Transverse colon (tissue), 4 donors: ENCODE measurements at regions not wholly inside any gene's neighbourhood (a gene's known extent, or its start where the extent isn't known, plus 50 kb on each side); places are given as distances from the start of the nearest gene placed in this dataset.

ENCODE experiments used
- DNase-seq: peaks from one replicate; pipeline ENCODE4 v3.0.0-alpha.2; 2019
- H3K27ac ChIP-seq, 4 donors: fragments of 200-600 bp; sonication (generic); 2 replicates each; pipeline ENCODE4 v1.5.1; 2016 to 2018; ENCODE audit warnings: inconsistent platforms in 4 of 4
- H3K27me3 ChIP-seq: fragments of 200-600 bp; sonication (generic); 2 replicates; pipeline ENCODE4 v1.5.1; 2017; ENCODE audit warnings: inconsistent platforms
- H3K36me3 ChIP-seq, 4 donors: fragments of 200-600 bp; sonication (generic); 2 replicates each; pipeline ENCODE4 v1.5.1; 2017 to 2019; ENCODE audit warnings: inconsistent platforms in 4 of 4
- H3K4me1 ChIP-seq, 4 donors: fragments of 200-600 bp; sonication (generic); 2 replicates each; pipeline ENCODE4 v1.5.1; 2017 to 2020; ENCODE audit warnings: inconsistent platforms in 4 of 4
- H3K4me3 ChIP-seq, 4 donors: fragments of 200-600 bp; sonication (generic); 1 replicate in 1 of 4; 2 replicates in 3 of 4; pipeline versions ENCODE4 v1.5.1 to v1.6.1; 2017 to 2019; ENCODE audit warnings: inconsistent platforms in 4 of 4
- H3K9me3 ChIP-seq, 2 donors: fragments of 200-600 bp; sonication (generic); 2 replicates each; pipeline ENCODE4 v1.5.1; 2017 to 2019; ENCODE audit warnings: inconsistent platforms in 2 of 2
- CTCF ChIP-seq, 5 experiments: fragments of 200-600 bp in 3 of 5; fragments of 450-650 bp in 2 of 5; sonication (generic) in 3 of 5; IDR thresholded peaks; 1 replicate in 2 of 5; 2 replicates in 3 of 5; pipeline ENCODE4 v1.5.1; 2016 to 2017; ENCODE audit warnings: antibody characterized with exemption in 5 of 5, inconsistent platforms in 3 of 5, mild to moderate bottlenecking in 2 of 5, moderate library complexity in 1 of 5
- EP300 ChIP-seq: sonication (generic); formaldehyde crosslinking; IDR thresholded peaks from one replicate; pipeline ENCODE4 v1.6.1; 2017; ENCODE audit warnings: antibody characterized with exemption, low read depth
- POLR2A ChIP-seq: fragments of 450-650 bp; IDR thresholded peaks from one replicate; pipeline ENCODE4 v1.6.1; 2016; ENCODE audit warnings: antibody characterized with exemption, mild to moderate bottlenecking, moderate library complexity
- POLR2AphosphoS5 ChIP-seq, 3 donors: sonication (generic); formaldehyde crosslinking; IDR thresholded peaks; one replicate each; pipeline ENCODE4 v1.6.1; 2016; ENCODE audit warnings: antibody characterized with exemption in 3 of 3
- WGBS, 2 donors: methylation state at CpG; one replicate each; pipeline ENCODE4 v1.1.5; 2018; ENCODE audit warnings: low coverage in 1 of 2; 5-methylcytosine and 5-hydroxymethylcytosine counted together
- in situ Hi-C, 4 donors: fragments of 200-750 bp; cut with MboI; loops; one replicate each; pipeline versions ENCODE4 v1.15.0 to v1.15.1; 2017; ENCODE audit warnings: low sequenced_read_pairs in 3 of 4, low pct_ligation_motif_present in 1 of 4, low pct_unique_long_range_greater_than_20kb in 1 of 4
- intact Hi-C: fragments of 100-400 bp; cut with DNase I; formaldehyde crosslinking; loops from one replicate; pipeline ENCODE4 v1.15.1; 2023; ENCODE audit warnings: low total_unique reads

- intact Hi-C loops, result no loop called here
- Histone ChIP-seq H3K9me3 (no peaks in the 10 kb centered on the region), H3K4me3 (no peak overlapping the region), H3K27me3 (peaks cover 3% of the 10 kb centered on the region), H3K36me3 (no peaks in the 10 kb centered on the region), H3K27ac (no peak overlapping the region), H3K4me1 (no peaks in the 10 kb centered on the region)
- DNase-seq, result no peak
- peak; percentile 22 to 45 (median 34) for TF ChIP-seq CTCF (IDR thresholded peaks at IDR 0.05)
- TF ChIP-seq POLR2A, result no peak
- in situ Hi-C loops, result no loop called here
- WGBS, 2 donors, result 37 to 51% methylated on average over 6 to 15 of the region's 17 CpGs
Observed at GRCh38 chr20:61120595-61121515, 131.2 kb upstream of the CDH4 start.

- WGBS, 2 donors, result 86 to 100% methylated on average over 1 to 8 of the region's 8 CpGs
- Histone ChIP-seq H3K36me3 (no peaks in the 10 kb centered on the region), H3K27me3 (peaks cover 3% of the 10 kb centered on the region), H3K27ac (no peak overlapping the region), H3K9me3 (no peaks in the 10 kb centered on the region), H3K4me3 (no peak overlapping the region), H3K4me1 (no peaks in the 10 kb centered on the region)
- intact Hi-C loops, result no loop called here
- DNase-seq, result no peak
- in situ Hi-C loops, result no loop called here
- TF ChIP-seq POLR2A (no peak), POLR2AphosphoS5 (IDR thresholded peaks at IDR 0.05) (no peak), CTCF (IDR thresholded peaks at IDR 0.05) (no peak), EP300 (no peak)
Observed at GRCh38 chr20:61121661-61122060, 130.4 kb upstream of the CDH4 start.

GRCh38 chr20:61123286-61123685 is 128.8 kb upstream of the CDH4 start:
- no peaks in the 10 kb centered on the region for H3K9me3 ChIP-seq
- intact Hi-C loops (no loop called here), in situ Hi-C loops (no loop called here)
- TF ChIP-seq EP300, result no peak
- no peak for TF ChIP-seq POLR2AphosphoS5 (IDR thresholded peaks at IDR 0.05)
- no peak for TF ChIP-seq POLR2A
- no peak for TF ChIP-seq CTCF (IDR thresholded peaks at IDR 0.05)
- H3K27ac ChIP-seq, result no peak overlapping the region
- no peak for DNase-seq
- WGBS, 2 donors, result 58% methylated on average over 7 of the region's 7 CpGs; no CpG with 5 or more reads in 1 of the 2 donors
- H3K4me3 ChIP-seq, result no peak overlapping the region
- no peaks in the 10 kb centered on the region for H3K4me1 ChIP-seq
- H3K36me3 ChIP-seq, result no peaks in the 10 kb centered on the region
- H3K27me3 ChIP-seq, result peaks cover 3% of the 10 kb centered on the region

- Histone ChIP-seq H3K36me3 (no peaks in the 10 kb centered on the region), H3K27me3 (peaks cover 1% of the 10 kb centered on the region), H3K4me3 (no peak overlapping the region), H3K9me3 (no peaks in the 10 kb centered on the region), H3K27ac (no peak overlapping the region), H3K4me1 (no peaks in the 10 kb centered on the region)
- no peak for DNase-seq
- 77 to 83% methylated on average over 1 to 16 of the region's 16 CpGs for WGBS, 2 donors
- TF ChIP-seq CTCF (IDR thresholded peaks at IDR 0.05) (no peak), POLR2A (no peak), POLR2AphosphoS5 (IDR thresholded peaks at IDR 0.05) (no peak), EP300 (no peak)
- in situ Hi-C loops, result no loop called here
- intact Hi-C loops, result no loop called here
Observed at GRCh38 chr20:61123751-61124368, 128.2 kb upstream of the CDH4 start.
